H9 (cell line): ENCODE measurements at regions not wholly inside any gene's neighbourhood (a gene's known extent, or its start where the extent isn't known, plus 50 kb on each side); places are given as distances from the start of the nearest gene placed in this dataset.

ENCODE experiments used
- DNase-seq: peaks from one replicate; pipeline ENCODE4 v3.0.0-alpha.2; 2017
- H2AFZ ChIP-seq: one replicate; pipeline ENCODE4 v1.6.1; 2013; ENCODE audit warnings: mild to moderate bottlenecking, low read length, control low read depth, moderate library complexity
- H2AK5ac ChIP-seq: 2 replicates; pipeline ENCODE4 v1.6.1; 2013; ENCODE audit warnings: low read length, control low read depth, mixed read lengths; ENCODE audit not compliant: insufficient read length
- H2BK120ac ChIP-seq: one replicate; pipeline ENCODE4 v1.6.1; 2013; ENCODE audit warnings: low read depth, mild to moderate bottlenecking, low read length, control low read depth, inconsistent platforms; ENCODE audit not compliant: poor library complexity, severe bottlenecking
- H2BK12ac ChIP-seq: 2 replicates; pipeline ENCODE4 v1.6.1; 2013; ENCODE audit warnings: low read length, control low read depth, mixed read lengths, low read depth; ENCODE audit not compliant: insufficient read length
- H2BK15ac ChIP-seq: 2 replicates; pipeline ENCODE4 v1.6.1; 2013; ENCODE audit warnings: low read depth, low read length, control low read depth
- H2BK20ac ChIP-seq: one replicate; pipeline ENCODE4 v1.6.1; 2013; ENCODE audit warnings: low read depth, mild to moderate bottlenecking, low read length, control low read depth, inconsistent platforms; ENCODE audit not compliant: poor library complexity, severe bottlenecking
- H2BK5ac ChIP-seq: 2 replicates; pipeline ENCODE4 v1.6.1; 2013; ENCODE audit warnings: low read length, control low read depth, mixed read lengths; ENCODE audit not compliant: insufficient read length
- H3K14ac ChIP-seq: 2 replicates; pipeline ENCODE4 v1.6.1; 2013; ENCODE audit warnings: low read length, control low read depth; ENCODE audit not compliant: insufficient read depth
- H3K18ac ChIP-seq: 2 replicates; pipeline ENCODE4 v1.6.1; 2013; ENCODE audit warnings: low read depth, mild to moderate bottlenecking, mixed read lengths, low read length, control low read depth; ENCODE audit not compliant: insufficient read length
- H3K23ac ChIP-seq: 2 replicates; pipeline ENCODE4 v1.6.1; 2013; ENCODE audit warnings: low read length, control low read depth, mixed read lengths, low read depth; ENCODE audit not compliant: insufficient read length
- H3K23me2 ChIP-seq: 2 replicates; pipeline ENCODE4 v1.6.1; 2013; ENCODE audit warnings: low read depth, mild to moderate bottlenecking, mixed read lengths, low read length, control low read depth; ENCODE audit not compliant: insufficient read length, poor library complexity, severe bottlenecking
- H3K27ac ChIP-seq: 2 replicates; pipeline ENCODE4 v1.5.1; 2013; ENCODE audit warnings: low read length, control low read depth, mixed read lengths, low read depth; ENCODE audit not compliant: insufficient read length
- H3K27me3 ChIP-seq: 2 replicates; pipeline ENCODE4 v1.6.1; 2013; ENCODE audit warnings: low read length, control low read depth, inconsistent platforms; ENCODE audit not compliant: insufficient read depth
- H3K4ac ChIP-seq: 2 replicates; pipeline ENCODE4 v1.6.1; 2013; ENCODE audit warnings: low read depth, mild to moderate bottlenecking, control low read depth, inconsistent platforms, low read length, moderate library complexity
- H3K4me1 ChIP-seq: 2 replicates; pipeline ENCODE4 v1.6.1; 2013; ENCODE audit warnings: low read length, control low read depth, inconsistent platforms; ENCODE audit not compliant: insufficient read depth
- H3K4me2 ChIP-seq: 2 replicates; pipeline ENCODE4 v1.6.1; 2013; ENCODE audit warnings: low read length, control low read depth, mixed read lengths; ENCODE audit not compliant: insufficient read length, insufficient read depth
- H3K56ac ChIP-seq: 2 replicates; pipeline ENCODE4 v1.6.1; 2013; ENCODE audit warnings: low read depth, mild to moderate bottlenecking, mixed read lengths, low read length, control low read depth; ENCODE audit not compliant: insufficient read length
- H3K79me1 ChIP-seq: 2 replicates; pipeline ENCODE4 v1.6.1; 2013; ENCODE audit warnings: low read depth, mild to moderate bottlenecking, moderate library complexity, low read length, control low read depth, inconsistent platforms; ENCODE audit not compliant: insufficient read depth, poor library complexity, severe bottlenecking
- H3K79me2 ChIP-seq: 2 replicates; pipeline ENCODE4 v1.6.1; 2013; ENCODE audit warnings: low read length, control low read depth, inconsistent platforms; ENCODE audit not compliant: insufficient read depth
- H3K9ac ChIP-seq: 2 replicates; pipeline ENCODE4 v1.6.1; 2013; ENCODE audit warnings: low read length, control low read depth, mixed read lengths; ENCODE audit not compliant: insufficient read length; ENCODE audit errors: extremely low read depth
- H3K9me3 ChIP-seq: one replicate; pipeline ENCODE4 v1.6.1; 2013; ENCODE audit warnings: low read depth, low read length, inconsistent platforms; ENCODE audit not compliant: control insufficient read depth
- H3T11ph ChIP-seq: one replicate; pipeline ENCODE4 v1.6.1; 2013; ENCODE audit warnings: mild to moderate bottlenecking, low read length, control low read depth, inconsistent platforms
- H4K20me1 ChIP-seq: one replicate; pipeline ENCODE4 v1.6.1; 2013; ENCODE audit not compliant: control insufficient read depth, insufficient read length, insufficient read depth
- H4K5ac ChIP-seq: 2 replicates; pipeline ENCODE4 v1.6.1; 2013; ENCODE audit warnings: low read depth, mild to moderate bottlenecking, mixed read lengths, low read length, control low read depth; ENCODE audit not compliant: insufficient read length
- H4K8ac ChIP-seq: replicated peaks from 2 replicates; pipeline ENCODE4 v1.6.1; 2013; ENCODE audit warnings: low read length, control low read depth, mixed read lengths, low read depth; ENCODE audit not compliant: insufficient read length
- H4K91ac ChIP-seq: 2 replicates; pipeline ENCODE4 v1.6.1; 2013; ENCODE audit warnings: low read depth, mild to moderate bottlenecking, moderate library complexity, mixed read lengths, low read length, control low read depth; ENCODE audit not compliant: insufficient read length
- H3K27ac Mint-ChIP-seq, 3 experiments: 2 replicates in 2 of 3; 3 replicates in 1 of 3; pipeline ENCODE4 v1.8.0; 2020 to 2021; ENCODE audit warnings: mixed read lengths in 3 of 3, mild to moderate bottlenecking in 1 of 3, moderate library complexity in 1 of 3
- H3K27me3 Mint-ChIP-seq: 2 replicates; pipeline ENCODE4 v1.8.0; 2021; ENCODE audit warnings: low read depth, mild to moderate bottlenecking, moderate library complexity, mixed read lengths
- H3K36me3 Mint-ChIP-seq, 3 experiments: 2 replicates in 2 of 3; 3 replicates in 1 of 3; pipeline ENCODE4 v1.8.0; 2020 to 2021; ENCODE audit warnings: low read depth in 3 of 3, mixed read lengths in 3 of 3; ENCODE audit not compliant: insufficient read depth in 1 of 3
- H3K4me1 Mint-ChIP-seq, 2 experiments: 2 replicates each; pipeline ENCODE4 v1.8.0; 2020; ENCODE audit warnings: mixed read lengths in 2 of 2
- H3K4me3 Mint-ChIP-seq, 2 experiments: 2 replicates in 1 of 2; 3 replicates in 1 of 2; pipeline ENCODE4 v1.8.0; 2020 to 2021; ENCODE audit warnings: mild to moderate bottlenecking in 2 of 2, mixed read lengths in 2 of 2, moderate library complexity in 1 of 2
- H3K9me3 Mint-ChIP-seq, 2 experiments: 2 replicates in 1 of 2; 3 replicates in 1 of 2; pipeline ENCODE4 v1.8.0; 2020; ENCODE audit warnings: mild to moderate bottlenecking in 2 of 2, mixed read lengths in 2 of 2, moderate library complexity in 1 of 2
- WGBS: extraction: QIAGEN DNeasy Blood & Tissue Kit; methylation state at CpG from one replicate; pipeline ENCODE4 v1.1.7; 2013; ENCODE audit warnings: missing lambda C conversion rate, low lambda C conversion rate, mixed read lengths; ENCODE audit not compliant: insufficient read length; ENCODE audit errors: extremely low coverage; 5-methylcytosine and 5-hydroxymethylcytosine counted together
- TF ChIP-seq, protein P1 (sequence below): fragments of 200-600 bp; sonication (generic); conservative IDR thresholded peaks from 3 replicates; pipeline ENCODE4 v1.8.0; 2021; ENCODE audit warnings: antibody characterized with exemption, mild to moderate bottlenecking

DNA sequence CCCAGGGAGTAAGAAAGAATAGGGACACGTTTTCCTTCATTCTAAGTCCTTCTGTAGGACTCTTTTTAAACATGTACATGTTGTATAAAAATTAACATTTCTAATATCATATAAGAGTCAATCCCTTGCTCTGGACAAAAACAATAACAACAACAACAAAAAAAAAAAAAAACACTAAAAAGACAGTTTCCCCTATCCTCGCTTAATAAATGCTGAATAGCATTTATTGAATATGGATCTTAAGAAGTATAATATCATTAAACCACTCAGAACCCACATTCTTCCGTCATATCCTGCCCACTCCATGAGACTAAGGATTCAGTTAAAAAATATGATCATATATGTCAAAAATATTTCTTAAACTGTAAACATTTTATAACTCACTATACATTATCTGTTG is 145.1 kb downstream of the AQP9 start:
- no peak overlapping the region for H3K9ac ChIP-seq
- no peaks in the 10 kb centered on the region for H3K79me1 ChIP-seq
- no peaks in the 10 kb centered on the region for H4K20me1 ChIP-seq
- H3K4me1 ChIP-seq, result no peaks in the 10 kb centered on the region; the same call in 1 of the 2 replicates
- peaks cover 11 to 14% of the 10 kb centered on the region in 2 experiments for H3K4me1 Mint-ChIP-seq
- H3K27me3 ChIP-seq, result no peaks in the 10 kb centered on the region
- no peak overlapping the region for H2BK20ac ChIP-seq
- no peaks in the 10 kb centered on the region for H3K79me2 ChIP-seq
- TF ChIP-seq, protein P1, sequence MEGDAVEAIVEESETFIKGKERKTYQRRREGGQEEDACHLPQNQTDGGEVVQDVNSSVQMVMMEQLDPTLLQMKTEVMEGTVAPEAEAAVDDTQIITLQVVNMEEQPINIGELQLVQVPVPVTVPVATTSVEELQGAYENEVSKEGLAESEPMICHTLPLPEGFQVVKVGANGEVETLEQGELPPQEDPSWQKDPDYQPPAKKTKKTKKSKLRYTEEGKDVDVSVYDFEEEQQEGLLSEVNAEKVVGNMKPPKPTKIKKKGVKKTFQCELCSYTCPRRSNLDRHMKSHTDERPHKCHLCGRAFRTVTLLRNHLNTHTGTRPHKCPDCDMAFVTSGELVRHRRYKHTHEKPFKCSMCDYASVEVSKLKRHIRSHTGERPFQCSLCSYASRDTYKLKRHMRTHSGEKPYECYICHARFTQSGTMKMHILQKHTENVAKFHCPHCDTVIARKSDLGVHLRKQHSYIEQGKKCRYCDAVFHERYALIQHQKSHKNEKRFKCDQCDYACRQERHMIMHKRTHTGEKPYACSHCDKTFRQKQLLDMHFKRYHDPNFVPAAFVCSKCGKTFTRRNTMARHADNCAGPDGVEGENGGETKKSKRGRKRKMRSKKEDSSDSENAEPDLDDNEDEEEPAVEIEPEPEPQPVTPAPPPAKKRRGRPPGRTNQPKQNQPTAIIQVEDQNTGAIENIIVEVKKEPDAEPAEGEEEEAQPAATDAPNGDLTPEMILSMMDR, result no peak
- no peak overlapping the region for H4K91ac ChIP-seq
- no peak overlapping the region for H3K4me3 Mint-ChIP-seq
- no peak overlapping the region for H3K4me2 ChIP-seq
- H3K23me2 ChIP-seq, result no peaks in the 10 kb centered on the region
- no peak overlapping the region for H2BK12ac ChIP-seq
- no peak overlapping the region for H2AK5ac ChIP-seq
- H3K27ac ChIP-seq, result no peak overlapping the region
- no CpG with 5 or more reads among the region's 3 CpGs for WGBS
- H4K8ac ChIP-seq, result no peak overlapping the region
- H4K5ac ChIP-seq, result no peak overlapping the region
- no peak overlapping the region for H2BK120ac ChIP-seq
- no peaks in the 10 kb centered on the region for H3K9me3 Mint-ChIP-seq
- H3K36me3 Mint-ChIP-seq, result no peaks in the 10 kb centered on the region
- no peak overlapping the region for H3K27ac Mint-ChIP-seq
- no peak overlapping the region for H2BK5ac ChIP-seq
- no peak overlapping the region for H3T11ph ChIP-seq
- H3K9me3 ChIP-seq, result no peaks in the 10 kb centered on the region
- H3K18ac ChIP-seq, result no peak overlapping the region
- H2AFZ ChIP-seq, result no peak overlapping the region
- no peak overlapping the region for H3K4ac ChIP-seq
- H3K27me3 Mint-ChIP-seq, result no peaks in the 10 kb centered on the region
- no peak overlapping the region for H3K56ac ChIP-seq
- H2BK15ac ChIP-seq, result no peak overlapping the region
- no peak overlapping the region for H3K14ac ChIP-seq
- DNase-seq, result no peak
- no peak overlapping the region for H3K23ac ChIP-seq
